A549 (cell line): ENCODE measurements at regions not wholly inside any gene's neighbourhood (a gene's known extent, or its start where the extent isn't known, plus 50 kb on each side); places are given as distances from the start of the nearest gene placed in this dataset.

Experiments used
- BHLHE40 ChIP-seq: IDR thresholded peaks from 2 replicates; pipeline ENCODE4 v1.6.1; 2012; ENCODE audit warnings: low read depth, low read length, inconsistent platforms
- EP300 ChIP-seq, 2 experiments: fragments of >200 bp; sonication (Bioruptor Twin); formaldehyde crosslinking; IDR thresholded peaks; 2 replicates in 1 of 2; 3 replicates in 1 of 2; pipeline ENCODE4 v1.6.1; 2016 to 2017
- MAFK ChIP-seq: fragments of 450-650 bp; IDR thresholded peaks from 2 replicates; pipeline ENCODE4 v1.6.1; 2014; ENCODE audit not compliant: partially characterized antibody
- NFE2L2 ChIP-seq: fragments of 150-350 bp; conservative IDR thresholded peaks from 2 replicates; pipeline ENCODE4 v1.6.1; 2014; ENCODE audit warnings: low read length
- NR3C1 ChIP-seq: fragments of >200 bp; sonication (Bioruptor Twin); formaldehyde crosslinking; IDR thresholded peaks from 3 replicates; pipeline ENCODE4 v1.6.1; 2017
- POLR2A ChIP-seq: IDR thresholded peaks from 2 replicates; pipeline ENCODE4 v1.6.1; 2012; ENCODE audit warnings: mild to moderate bottlenecking, low read length
- RAD21 ChIP-seq, 2 experiments: fragments of >200 bp in 1 of 2; sonication (Bioruptor Twin) in 1 of 2; formaldehyde crosslinking in 1 of 2; IDR thresholded peaks in 1 of 2; conservative IDR thresholded peaks in 1 of 2; 2 replicates in 1 of 2; 3 replicates in 1 of 2; pipeline ENCODE4 v1.6.1; 2012 to 2018; ENCODE audit warnings: inconsistent platforms in 1 of 2
- RCOR1 ChIP-seq: fragments of 150-350 bp; IDR thresholded peaks from 2 replicates; pipeline ENCODE4 v1.6.1; 2014; ENCODE audit warnings: antibody characterized with exemption, low read length, low read depth
- SMC3 ChIP-seq: fragments of >200 bp; sonication (Bioruptor Twin); formaldehyde crosslinking; IDR thresholded peaks from 3 replicates; pipeline ENCODE4 v1.6.1; 2018; ENCODE audit warnings: inconsistent platforms
- SREBF2 ChIP-seq: fragments of 450-650 bp; IDR thresholded peaks from 2 replicates; pipeline ENCODE4 v1.6.1; 2014; ENCODE audit warnings: mild to moderate bottlenecking, moderate library complexity
- ZC3H11A ChIP-seq: fragments of 450-650 bp; IDR thresholded peaks from 2 replicates; pipeline ENCODE4 v1.6.1; 2014; ENCODE audit warnings: antibody characterized with exemption, mild to moderate bottlenecking
- TF ChIP-seq, protein P1 (sequence below): fragments of 200-600 bp; sonication (generic); IDR thresholded peaks from 2 replicates; pipeline ENCODE4 v1.6.1; 2016; ENCODE audit warnings: antibody characterized with exemption, mild to moderate bottlenecking, moderate library complexity
- TF ChIP-seq, protein P2 (sequence below): fragments of >200 bp; sonication (Bioruptor Twin); formaldehyde crosslinking; IDR thresholded peaks from 3 replicates; pipeline ENCODE4 v1.5.1; 2016
- TF ChIP-seq, protein P3 (sequence below): fragments of 150-350 bp; IDR thresholded peaks from 2 replicates; pipeline ENCODE4 v1.6.1; 2014; ENCODE audit warnings: low read depth, mild to moderate bottlenecking, low read length

DNA sequence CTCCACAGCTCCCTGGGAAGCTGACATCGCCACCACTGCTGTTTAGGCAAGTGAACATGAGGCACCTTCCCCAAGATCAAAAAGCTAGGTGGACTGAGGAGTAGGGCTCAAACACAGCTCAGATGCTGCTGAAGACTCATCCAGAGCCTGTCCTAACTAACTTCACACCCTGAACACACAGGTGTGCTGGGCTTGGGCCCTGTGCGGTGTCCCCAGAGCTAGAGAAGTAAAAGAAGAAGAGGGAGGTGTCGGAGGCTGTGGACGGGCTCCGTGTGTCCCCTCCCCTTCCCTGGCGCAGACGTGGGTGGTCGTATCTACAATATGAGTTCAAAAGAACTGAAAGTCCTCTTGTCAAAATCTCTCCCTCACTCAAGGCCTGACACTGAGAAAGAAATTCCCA lies 373.4 kb upstream of the MGMT start:
- TF ChIP-seq, protein P1, sequence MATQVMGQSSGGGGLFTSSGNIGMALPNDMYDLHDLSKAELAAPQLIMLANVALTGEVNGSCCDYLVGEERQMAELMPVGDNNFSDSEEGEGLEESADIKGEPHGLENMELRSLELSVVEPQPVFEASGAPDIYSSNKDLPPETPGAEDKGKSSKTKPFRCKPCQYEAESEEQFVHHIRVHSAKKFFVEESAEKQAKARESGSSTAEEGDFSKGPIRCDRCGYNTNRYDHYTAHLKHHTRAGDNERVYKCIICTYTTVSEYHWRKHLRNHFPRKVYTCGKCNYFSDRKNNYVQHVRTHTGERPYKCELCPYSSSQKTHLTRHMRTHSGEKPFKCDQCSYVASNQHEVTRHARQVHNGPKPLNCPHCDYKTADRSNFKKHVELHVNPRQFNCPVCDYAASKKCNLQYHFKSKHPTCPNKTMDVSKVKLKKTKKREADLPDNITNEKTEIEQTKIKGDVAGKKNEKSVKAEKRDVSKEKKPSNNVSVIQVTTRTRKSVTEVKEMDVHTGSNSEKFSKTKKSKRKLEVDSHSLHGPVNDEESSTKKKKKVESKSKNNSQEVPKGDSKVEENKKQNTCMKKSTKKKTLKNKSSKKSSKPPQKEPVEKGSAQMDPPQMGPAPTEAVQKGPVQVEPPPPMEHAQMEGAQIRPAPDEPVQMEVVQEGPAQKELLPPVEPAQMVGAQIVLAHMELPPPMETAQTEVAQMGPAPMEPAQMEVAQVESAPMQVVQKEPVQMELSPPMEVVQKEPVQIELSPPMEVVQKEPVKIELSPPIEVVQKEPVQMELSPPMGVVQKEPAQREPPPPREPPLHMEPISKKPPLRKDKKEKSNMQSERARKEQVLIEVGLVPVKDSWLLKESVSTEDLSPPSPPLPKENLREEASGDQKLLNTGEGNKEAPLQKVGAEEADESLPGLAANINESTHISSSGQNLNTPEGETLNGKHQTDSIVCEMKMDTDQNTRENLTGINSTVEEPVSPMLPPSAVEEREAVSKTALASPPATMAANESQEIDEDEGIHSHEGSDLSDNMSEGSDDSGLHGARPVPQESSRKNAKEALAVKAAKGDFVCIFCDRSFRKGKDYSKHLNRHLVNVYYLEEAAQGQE, result no peak
- TF ChIP-seq, protein P2, sequence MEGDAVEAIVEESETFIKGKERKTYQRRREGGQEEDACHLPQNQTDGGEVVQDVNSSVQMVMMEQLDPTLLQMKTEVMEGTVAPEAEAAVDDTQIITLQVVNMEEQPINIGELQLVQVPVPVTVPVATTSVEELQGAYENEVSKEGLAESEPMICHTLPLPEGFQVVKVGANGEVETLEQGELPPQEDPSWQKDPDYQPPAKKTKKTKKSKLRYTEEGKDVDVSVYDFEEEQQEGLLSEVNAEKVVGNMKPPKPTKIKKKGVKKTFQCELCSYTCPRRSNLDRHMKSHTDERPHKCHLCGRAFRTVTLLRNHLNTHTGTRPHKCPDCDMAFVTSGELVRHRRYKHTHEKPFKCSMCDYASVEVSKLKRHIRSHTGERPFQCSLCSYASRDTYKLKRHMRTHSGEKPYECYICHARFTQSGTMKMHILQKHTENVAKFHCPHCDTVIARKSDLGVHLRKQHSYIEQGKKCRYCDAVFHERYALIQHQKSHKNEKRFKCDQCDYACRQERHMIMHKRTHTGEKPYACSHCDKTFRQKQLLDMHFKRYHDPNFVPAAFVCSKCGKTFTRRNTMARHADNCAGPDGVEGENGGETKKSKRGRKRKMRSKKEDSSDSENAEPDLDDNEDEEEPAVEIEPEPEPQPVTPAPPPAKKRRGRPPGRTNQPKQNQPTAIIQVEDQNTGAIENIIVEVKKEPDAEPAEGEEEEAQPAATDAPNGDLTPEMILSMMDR, result no peak
- TF ChIP-seq NR3C1 (no peak), RCOR1 (no peak), POLR2A (no peak), SMC3 (no peak), NFE2L2 (no peak), ZC3H11A (no peak), MAFK (no peak), RAD21 (conservative IDR thresholded peaks at IDR 0.05 in 1 of 2, IDR thresholded peaks at IDR 0.05 in 1 of 2) (no peak), SREBF2 (no peak), EP300 (IDR thresholded peaks at IDR 0.05) (no peak), BHLHE40 (no peak)
- TF ChIP-seq, protein P3, sequence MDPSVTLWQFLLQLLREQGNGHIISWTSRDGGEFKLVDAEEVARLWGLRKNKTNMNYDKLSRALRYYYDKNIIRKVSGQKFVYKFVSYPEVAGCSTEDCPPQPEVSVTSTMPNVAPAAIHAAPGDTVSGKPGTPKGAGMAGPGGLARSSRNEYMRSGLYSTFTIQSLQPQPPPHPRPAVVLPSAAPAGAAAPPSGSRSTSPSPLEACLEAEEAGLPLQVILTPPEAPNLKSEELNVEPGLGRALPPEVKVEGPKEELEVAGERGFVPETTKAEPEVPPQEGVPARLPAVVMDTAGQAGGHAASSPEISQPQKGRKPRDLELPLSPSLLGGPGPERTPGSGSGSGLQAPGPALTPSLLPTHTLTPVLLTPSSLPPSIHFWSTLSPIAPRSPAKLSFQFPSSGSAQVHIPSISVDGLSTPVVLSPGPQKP, result no peak
